ENCODE measurements at regions not wholly inside any gene's neighbourhood (a gene's known extent, or its start where the extent isn't known, plus 50 kb on each side); places are given as distances from the start of the nearest gene placed in this dataset.

DNA sequence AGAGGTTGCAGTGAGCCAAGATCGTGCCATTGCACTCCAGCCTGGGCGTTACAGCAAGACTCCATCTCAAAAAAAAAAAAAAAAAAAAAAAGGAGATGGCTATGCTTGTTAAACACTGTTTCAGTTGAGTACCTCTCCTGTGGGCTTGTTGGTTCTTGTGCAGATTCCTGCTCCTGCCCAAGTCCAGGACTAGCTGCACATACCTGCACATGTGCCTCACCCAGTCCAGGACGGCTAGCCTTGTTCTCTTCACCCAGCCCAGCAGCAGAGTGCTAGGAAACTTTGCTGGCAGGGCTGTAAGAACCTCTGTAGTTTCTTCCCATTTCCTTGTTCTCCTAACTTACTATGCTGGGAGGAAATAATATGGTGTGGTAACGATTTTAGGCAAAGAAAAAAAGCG lies 234.1 kb upstream of the DMRT1 start:
- ChIA-PET CTCF (no interaction called here), POLR2A (no interaction called here)
- DNase-seq (ENCODE audit: extremely low spot score) = no peak
- no peak for TF ChIP-seq FOXM1 (IDR thresholded peaks at IDR 0.05; ENCODE audit: borderline replicate concordance)
- TF ChIP-seq NFRKB (IDR thresholded peaks at IDR 0.05) = no peak
- no peak for TF ChIP-seq HDGF (IDR thresholded peaks at IDR 0.05; ENCODE audit: borderline replicate concordance)
- no peak for TF ChIP-seq PKNOX1 (IDR thresholded peaks at IDR 0.05)
- no peak for TF ChIP-seq TARDBP (IDR thresholded peaks at IDR 0.05)
- TF ChIP-seq ELF4 (IDR thresholded peaks at IDR 0.05) = no peak
- TF ChIP-seq BHLHE40 (IDR thresholded peaks at IDR 0.05; ENCODE audit: borderline replicate concordance) = no peak
- TF ChIP-seq ZNF384 (IDR thresholded peaks at IDR 0.05) = no peak
- no peak for TF ChIP-seq L3MBTL2 (conservative IDR thresholded peaks at IDR 0.05)
- TF ChIP-seq FOXA1 (IDR thresholded peaks at IDR 0.05) = no peak
- no peak for TF ChIP-seq FOXK2 (IDR thresholded peaks at IDR 0.05)

DNA sequence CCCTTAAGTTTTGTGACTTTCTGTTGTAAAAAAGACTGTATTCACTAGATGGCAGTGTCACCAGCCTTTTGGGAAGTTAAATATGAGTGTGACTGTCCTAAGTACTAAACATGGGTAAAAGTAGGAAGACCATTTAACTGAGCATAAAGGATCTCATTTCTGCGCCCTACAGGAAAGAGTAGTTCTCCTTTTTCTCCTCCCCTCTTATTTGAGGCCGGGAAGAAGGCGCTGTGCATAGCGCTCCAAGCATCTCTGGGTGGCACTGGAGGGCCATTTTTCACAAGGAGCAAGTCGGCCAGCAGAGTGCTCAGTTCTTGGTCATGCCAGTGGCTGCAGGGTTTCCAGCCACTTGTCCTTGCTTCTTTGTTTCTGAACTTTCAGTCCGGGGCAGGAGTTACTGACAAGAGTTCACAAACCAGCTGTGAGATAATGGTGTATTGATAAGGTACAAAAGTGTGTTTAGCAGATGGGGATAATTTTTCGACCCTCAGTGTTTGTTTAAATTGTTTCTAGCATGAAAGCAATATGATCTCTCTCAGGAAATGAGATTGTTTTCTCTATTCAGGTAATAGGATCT lies 227.6 kb upstream of the DMRT1 start:
- TF ChIP-seq BHLHE40 (IDR thresholded peaks at IDR 0.05; ENCODE audit: borderline replicate concordance) (no peak), L3MBTL2 (conservative IDR thresholded peaks at IDR 0.05) (no peak), SP1 (IDR thresholded peaks at IDR 0.05) (no peak), ZNF384 (IDR thresholded peaks at IDR 0.05) (no peak), PKNOX1 (IDR thresholded peaks at IDR 0.05) (no peak), FOXK2 (IDR thresholded peaks at IDR 0.05) (no peak), SUZ12 (IDR thresholded peaks at IDR 0.05) (no peak), TARDBP (IDR thresholded peaks at IDR 0.05) (no peak), FOXA1 (IDR thresholded peaks at IDR 0.05) (no peak), LEF1 (IDR thresholded peaks at IDR 0.05; ENCODE audit: borderline replicate concordance) (no peak)
- DNase-seq (ENCODE audit: extremely low spot score) = peak; percentile 18
- CTCF ChIA-PET = no interaction called here
- POLR2A ChIA-PET = no interaction called here

DNA sequence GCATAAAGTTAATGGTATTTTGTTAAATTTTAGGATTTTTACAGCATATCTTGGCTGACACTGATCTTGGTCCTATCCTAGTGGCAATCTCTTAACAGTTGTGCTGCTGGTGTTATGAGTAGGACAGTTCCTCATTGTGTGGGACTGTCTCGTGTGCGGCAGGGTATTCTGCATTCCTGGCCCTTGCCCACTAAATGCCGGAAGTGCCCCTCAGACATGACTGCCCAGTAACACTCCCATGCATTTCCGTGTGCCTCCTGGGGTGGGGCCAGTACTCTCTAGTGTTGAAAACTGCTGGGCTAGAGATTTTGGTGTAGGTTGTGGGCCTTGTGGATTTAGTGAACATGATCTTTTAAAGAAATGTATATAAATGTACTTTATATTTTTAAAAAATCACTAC lies 227.1 kb upstream of the DMRT1 start:
- ChIA-PET POLR2A (no interaction called here), CTCF (no interaction called here)
- TF ChIP-seq LEF1 (IDR thresholded peaks at IDR 0.05; ENCODE audit: borderline replicate concordance) (no peak), TARDBP (IDR thresholded peaks at IDR 0.05) (no peak), FOXA1 (IDR thresholded peaks at IDR 0.05) (no peak), BHLHE40 (IDR thresholded peaks at IDR 0.05; ENCODE audit: borderline replicate concordance) (no peak), PKNOX1 (IDR thresholded peaks at IDR 0.05) (no peak), NFRKB (IDR thresholded peaks at IDR 0.05) (no peak), L3MBTL2 (conservative IDR thresholded peaks at IDR 0.05) (no peak), FOXM1 (IDR thresholded peaks at IDR 0.05; ENCODE audit: borderline replicate concordance) (no peak)
- DNase-seq (ENCODE audit: extremely low spot score) = no peak

GRCh38 chr9:615756-616155 lies 225.7 kb upstream of the DMRT1 start:
- TF ChIP-seq SUZ12 (IDR thresholded peaks at IDR 0.05) (no peak), L3MBTL2 (conservative IDR thresholded peaks at IDR 0.05) (no peak), LEF1 (IDR thresholded peaks at IDR 0.05; ENCODE audit: borderline replicate concordance) (no peak), FOXM1 (IDR thresholded peaks at IDR 0.05; ENCODE audit: borderline replicate concordance) (no peak), ARNT (IDR thresholded peaks at IDR 0.05) (no peak)
- CTCF ChIA-PET = no interaction called here
- no peak for DNase-seq (ENCODE audit: extremely low spot score)
- POLR2A ChIA-PET = no interaction called here

GRCh38 chr9:616694-617093 lies 224.8 kb upstream of the DMRT1 start:
- TF ChIP-seq L3MBTL2 (conservative IDR thresholded peaks at IDR 0.05) = no peak
- TF ChIP-seq SUZ12 (IDR thresholded peaks at IDR 0.05) = no peak
- TF ChIP-seq ZNF384 (IDR thresholded peaks at IDR 0.05) = no peak
- TF ChIP-seq FOXM1 (IDR thresholded peaks at IDR 0.05; ENCODE audit: borderline replicate concordance) = no peak
- TF ChIP-seq LEF1 (IDR thresholded peaks at IDR 0.05; ENCODE audit: borderline replicate concordance) = no peak
- TF ChIP-seq BHLHE40 (IDR thresholded peaks at IDR 0.05; ENCODE audit: borderline replicate concordance) = no peak
- TF ChIP-seq HDGF (IDR thresholded peaks at IDR 0.05; ENCODE audit: borderline replicate concordance) = no peak
- no peak for TF ChIP-seq TARDBP (IDR thresholded peaks at IDR 0.05)
- TF ChIP-seq NFRKB (IDR thresholded peaks at IDR 0.05) = no peak
- no peak for TF ChIP-seq FOXA1 (IDR thresholded peaks at IDR 0.05)
- TF ChIP-seq PKNOX1 (IDR thresholded peaks at IDR 0.05) = no peak
- no peak for TF ChIP-seq ARNT (IDR thresholded peaks at IDR 0.05)
- TF ChIP-seq ELF4 (IDR thresholded peaks at IDR 0.05) = no peak
- no peak for TF ChIP-seq SP1 (IDR thresholded peaks at IDR 0.05)
- no peak for TF ChIP-seq CTBP1 (IDR thresholded peaks at IDR 0.05; ENCODE audit: borderline replicate concordance)
- no peak for TF ChIP-seq FOXK2 (IDR thresholded peaks at IDR 0.05)
- CTCF ChIA-PET = no interaction called here
- POLR2A ChIA-PET = no interaction called here
- no peak for DNase-seq (ENCODE audit: extremely low spot score)

DNA sequence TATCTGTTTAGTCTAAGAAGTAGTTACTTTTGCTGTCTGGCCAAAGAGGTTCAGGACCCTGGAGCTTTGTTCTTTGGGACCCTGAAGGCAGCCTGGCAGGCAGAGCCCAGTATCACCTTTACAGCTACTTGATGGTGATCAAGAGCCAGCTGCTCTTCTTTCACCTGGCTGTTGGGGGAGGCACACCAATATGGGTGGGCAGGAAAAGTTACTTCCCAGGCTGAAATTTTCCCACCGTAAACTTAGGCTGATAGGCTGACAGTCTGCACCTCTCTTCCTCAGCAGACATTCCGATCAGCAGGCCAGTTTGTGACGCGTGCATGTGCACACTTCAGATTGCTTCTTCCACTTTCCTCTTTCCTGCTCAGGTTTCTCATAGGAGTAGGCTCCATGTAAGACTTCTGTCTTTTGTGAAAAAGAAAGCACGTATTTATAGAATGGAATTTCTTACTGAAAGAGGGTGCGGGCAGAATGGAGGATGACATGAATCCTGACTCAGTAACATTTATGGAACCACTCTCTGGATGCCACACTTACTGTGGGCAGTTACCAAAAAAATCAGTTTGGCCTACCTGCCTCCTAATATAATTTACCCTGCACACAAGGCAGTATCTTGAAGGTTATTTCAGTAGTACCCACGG lies 223.9 kb upstream of the DMRT1 start:
- ChIA-PET POLR2A (no interaction called here), CTCF (no interaction called here)
- no peak for DNase-seq (ENCODE audit: extremely low spot score)
- TF ChIP-seq CTBP1 (IDR thresholded peaks at IDR 0.05; ENCODE audit: borderline replicate concordance) = no peak
- no peak for TF ChIP-seq ARNT (IDR thresholded peaks at IDR 0.05)
- no peak for TF ChIP-seq PKNOX1 (IDR thresholded peaks at IDR 0.05)
- no peak for TF ChIP-seq LEF1 (IDR thresholded peaks at IDR 0.05; ENCODE audit: borderline replicate concordance)
- no peak for TF ChIP-seq ZNF384 (IDR thresholded peaks at IDR 0.05)
- TF ChIP-seq SP1 (IDR thresholded peaks at IDR 0.05) = no peak
- no peak for TF ChIP-seq FOXA1 (IDR thresholded peaks at IDR 0.05)
- TF ChIP-seq FOXM1 (IDR thresholded peaks at IDR 0.05; ENCODE audit: borderline replicate concordance) = no peak
- no peak for TF ChIP-seq L3MBTL2 (conservative IDR thresholded peaks at IDR 0.05)
- TF ChIP-seq SUZ12 (IDR thresholded peaks at IDR 0.05) = no peak
- no peak for TF ChIP-seq FOXK2 (IDR thresholded peaks at IDR 0.05)
- TF ChIP-seq ELF4 (IDR thresholded peaks at IDR 0.05) = no peak
- TF ChIP-seq TARDBP (IDR thresholded peaks at IDR 0.05) = no peak
- TF ChIP-seq BHLHE40 (IDR thresholded peaks at IDR 0.05; ENCODE audit: borderline replicate concordance) = no peak
- no peak for TF ChIP-seq HDGF (IDR thresholded peaks at IDR 0.05; ENCODE audit: borderline replicate concordance)
- TF ChIP-seq NFRKB (IDR thresholded peaks at IDR 0.05) = no peak

All from HEK293T (cell line).